ENCODE measurements at regions not wholly inside any gene's neighbourhood (a gene's known extent, or its start where the extent isn't known, plus 50 kb on each side); places are given as distances from the start of the nearest gene placed in this dataset.

GRCh38 chr16:82542714-82543113, 84.1 kb upstream of the CDH13 start:
- no peak for TF ChIP-seq CTCF (IDR thresholded peaks at IDR 0.05)
- no peaks in the 10 kb centered on the region for H3K9me3 ChIP-seq
- no peak overlapping the region for H3K27ac ChIP-seq
- no peak overlapping the region for H3K9ac ChIP-seq (ENCODE audit: low read depth in 2 of 2, low read length in 2 of 2)
- no peaks in the 10 kb centered on the region for H3K4me1 ChIP-seq
- no peaks in the 10 kb centered on the region for H3K36me3 ChIP-seq
- H3K27me3 ChIP-seq: no peaks in the 10 kb centered on the region
- H3K4me3 ChIP-seq: no peak overlapping the region
- intact Hi-C loops (cut with DNase I): no loop called here
- DNase-seq: no peak

DNA sequence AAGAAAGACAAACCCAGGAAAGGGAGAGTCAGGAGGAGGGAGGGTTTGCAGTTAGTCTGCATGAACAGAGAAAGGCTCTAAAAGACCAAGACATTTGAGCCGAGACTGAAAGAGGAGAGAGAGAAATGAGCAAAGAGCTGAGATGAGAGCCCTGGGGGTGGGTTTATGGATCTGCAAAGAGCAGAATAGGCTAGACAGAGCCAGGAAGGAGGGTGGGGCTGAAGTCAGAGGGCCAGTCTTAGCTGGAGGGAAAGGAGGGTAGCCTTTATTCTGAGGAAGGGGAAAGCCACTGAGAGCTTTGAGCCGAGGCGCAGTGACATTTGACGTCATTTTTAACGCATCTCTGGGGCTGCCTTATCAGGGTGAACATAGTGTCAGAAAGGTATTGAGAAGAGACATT, 85.7 kb upstream of the CDH13 start:
- Histone ChIP-seq H3K27me3 (no peaks in the 10 kb centered on the region), H3K36me3 (no peaks in the 10 kb centered on the region), H3K9ac (ENCODE audit: low read depth in 2 of 2, low read length in 2 of 2) (no peak overlapping the region), H3K27ac (no peak overlapping the region), H3K9me3 (no peaks in the 10 kb centered on the region), H3K4me3 (no peak overlapping the region), H3K4me1 (no peaks in the 10 kb centered on the region)
- DNase-seq: no peak
- no peak for TF ChIP-seq CTCF (IDR thresholded peaks at IDR 0.05)
- intact Hi-C loops (cut with DNase I): no loop called here

DNA sequence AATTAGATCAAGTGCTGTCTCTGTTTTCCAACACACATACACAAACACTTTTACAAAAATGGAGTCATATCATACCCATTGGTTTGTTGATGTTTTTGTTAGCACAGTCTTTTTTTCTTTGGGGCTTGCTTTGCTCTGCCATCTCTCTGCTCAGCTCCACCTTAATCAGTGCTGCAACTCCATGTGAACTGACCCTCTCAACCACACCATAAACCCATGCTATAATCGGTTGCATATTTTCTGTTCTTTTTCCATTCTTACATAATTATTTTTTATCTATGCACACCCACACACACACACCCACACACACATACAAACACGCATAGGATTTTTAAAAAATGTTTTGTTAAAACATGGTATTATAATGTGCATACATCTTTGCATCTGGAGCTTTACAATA, 91.0 kb upstream of the CDH13 start:
- no peaks in the 10 kb centered on the region for H3K4me1 ChIP-seq
- no peak overlapping the region for H3K4me3 ChIP-seq
- intact Hi-C loops (cut with DNase I): no loop called here
- no peaks in the 10 kb centered on the region for H3K27me3 ChIP-seq
- no peak overlapping the region for H3K9ac ChIP-seq (ENCODE audit: low read depth in 2 of 2, low read length in 2 of 2)
- no peak for DNase-seq
- TF ChIP-seq CTCF (IDR thresholded peaks at IDR 0.05): no peak
- no peaks in the 10 kb centered on the region for H3K36me3 ChIP-seq
- no peak overlapping the region for H3K27ac ChIP-seq
- H3K9me3 ChIP-seq: no peaks in the 10 kb centered on the region

- no peak for TF ChIP-seq CTCF (IDR thresholded peaks at IDR 0.05)
- Histone ChIP-seq H3K36me3 (no peaks in the 10 kb centered on the region), H3K27me3 (no peaks in the 10 kb centered on the region), H3K27ac (no peak overlapping the region), H3K9me3 (no peaks in the 10 kb centered on the region), H3K9ac (ENCODE audit: low read depth in 2 of 2, low read length in 2 of 2) (no peak overlapping the region), H3K4me1 (no peaks in the 10 kb centered on the region), H3K4me3 (no peak overlapping the region)
- intact Hi-C loops (cut with DNase I): no loop called here
- DNase-seq: no peak
Measured at GRCh38 chr16:82535262-82535661, 91.5 kb upstream of the CDH13 start.

- DNase-seq: no peak
- Histone ChIP-seq H3K4me1 (no peaks in the 10 kb centered on the region), H3K27ac (no peak overlapping the region), H3K27me3 (no peaks in the 10 kb centered on the region), H3K4me3 (no peak overlapping the region), H3K36me3 (no peaks in the 10 kb centered on the region), H3K9me3 (no peaks in the 10 kb centered on the region), H3K9ac (ENCODE audit: low read depth in 2 of 2, low read length in 2 of 2) (no peak overlapping the region)
- no peak for TF ChIP-seq CTCF (IDR thresholded peaks at IDR 0.05)
- intact Hi-C loops (cut with DNase I): no loop called here
Measured at GRCh38 chr16:82533189-82533588, 93.6 kb upstream of the CDH13 start.

DNA sequence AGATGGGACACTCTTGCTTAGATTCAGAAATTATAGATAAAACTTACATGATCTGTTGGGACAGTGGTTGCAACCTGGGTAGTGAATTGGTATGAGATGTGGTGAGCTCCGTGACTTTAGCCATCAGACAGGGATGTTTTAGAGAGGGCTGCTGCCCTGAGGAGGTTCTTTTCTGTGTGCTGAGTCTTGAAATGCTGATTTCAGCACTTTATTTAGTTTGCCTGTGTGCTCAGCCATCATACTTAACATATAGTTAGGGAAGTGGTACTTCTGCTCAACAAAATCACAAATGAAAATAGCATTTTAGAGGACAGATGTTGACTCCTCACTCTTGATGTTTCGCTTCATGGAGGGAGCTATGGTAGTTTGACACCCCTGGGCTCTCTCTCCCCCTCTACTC, 95.9 kb upstream of the CDH13 start:
- no peak overlapping the region for H3K9ac ChIP-seq (ENCODE audit: low read depth in 2 of 2, low read length in 2 of 2)

More for the DNA sequence above, 95.9 kb upstream of the CDH13 start:
- Histone ChIP-seq H3K9me3 (no peaks in the 10 kb centered on the region), H3K27me3 (no peaks in the 10 kb centered on the region), H3K4me3 (no peak overlapping the region), H3K36me3 (no peaks in the 10 kb centered on the region), H3K4me1 (no peaks in the 10 kb centered on the region), H3K27ac (no peak overlapping the region)
- DNase-seq: no peak
- no peak for TF ChIP-seq CTCF (IDR thresholded peaks at IDR 0.05)
- intact Hi-C loops (cut with DNase I): no loop called here

All from colonic mucosa (tissue), 4 donors.